SK-N-SH (cell line): ENCODE measurements at regions not wholly inside any gene's neighbourhood (a gene's known extent, or its start where the extent isn't known, plus 50 kb on each side); places are given as distances from the start of the nearest gene placed in this dataset.

Experiments
- EZH2phosphoT487 ChIP-seq: fragments of 200-600 bp; sonication (generic); IDR thresholded peaks from 2 replicates; pipeline ENCODE4 v1.6.1; 2017; ENCODE audit warnings: low read depth, mixed run types, mild to moderate bottlenecking, antibody characterized with exemption, moderate library complexity, borderline replicate concordance
- FOXJ3 ChIP-seq: sonication (generic); formaldehyde crosslinking; IDR thresholded peaks from 2 replicates; pipeline ENCODE4 v1.5.1; 2020; ENCODE audit warnings: mild to moderate bottlenecking, missing genetic modification reagents
- FOXM1 ChIP-seq: IDR thresholded peaks from 2 replicates; pipeline ENCODE4 v1.4.0; 2012; ENCODE audit warnings: low read depth, mild to moderate bottlenecking
- GATA2 ChIP-seq: sonication (generic); formaldehyde crosslinking; IDR thresholded peaks from 2 replicates; pipeline ENCODE4 v1.5.0; 2020; ENCODE audit warnings: mild to moderate bottlenecking, missing genetic modification reagents
- JUND ChIP-seq: IDR thresholded peaks from 2 replicates; pipeline ENCODE4 v1.4.0; 2012
- MXI1 ChIP-seq: IDR thresholded peaks from 2 replicates; pipeline ENCODE4 v1.6.1; 2012; ENCODE audit warnings: mild to moderate bottlenecking, low read depth, low read length, improper control_type of control experiment
- NFIC ChIP-seq: IDR thresholded peaks from 2 replicates; pipeline ENCODE4 v1.4.0; 2012; ENCODE audit warnings: borderline replicate concordance
- POLR2AphosphoS5 ChIP-seq: IDR thresholded peaks from 2 replicates; pipeline ENCODE4 v1.6.1; 2012; ENCODE audit warnings: low read depth, low read length
- RAD21 ChIP-seq: IDR thresholded peaks from 2 replicates; pipeline ENCODE4 v1.6.1; 2012; ENCODE audit warnings: mild to moderate bottlenecking, low read length
- SMC3 ChIP-seq: IDR thresholded peaks from 2 replicates; pipeline ENCODE4 v1.6.1; 2012; ENCODE audit warnings: low read depth, low read length, improper control_type of control experiment
- TAF1 ChIP-seq: IDR thresholded peaks from 2 replicates; pipeline ENCODE4 v1.6.1; 2012; ENCODE audit warnings: low read depth, mild to moderate bottlenecking, low read length, moderate library complexity, borderline replicate concordance
- TF ChIP-seq, protein P1 (sequence below): fragments of 200-600 bp; sonication (generic); IDR thresholded peaks from 2 replicates; pipeline ENCODE4 v1.6.1; 2017; ENCODE audit warnings: antibody characterized with exemption, mild to moderate bottlenecking, moderate library complexity
- TF ChIP-seq, protein P2 (sequence below): IDR thresholded peaks from 2 replicates; pipeline ENCODE4 v1.4.0; 2012; ENCODE audit warnings: low read depth, borderline replicate concordance
- TF ChIP-seq, protein P3 (sequence below): IDR thresholded peaks from 2 replicates; pipeline ENCODE4 v1.4.0; 2012; ENCODE audit warnings: low read depth

DNA sequence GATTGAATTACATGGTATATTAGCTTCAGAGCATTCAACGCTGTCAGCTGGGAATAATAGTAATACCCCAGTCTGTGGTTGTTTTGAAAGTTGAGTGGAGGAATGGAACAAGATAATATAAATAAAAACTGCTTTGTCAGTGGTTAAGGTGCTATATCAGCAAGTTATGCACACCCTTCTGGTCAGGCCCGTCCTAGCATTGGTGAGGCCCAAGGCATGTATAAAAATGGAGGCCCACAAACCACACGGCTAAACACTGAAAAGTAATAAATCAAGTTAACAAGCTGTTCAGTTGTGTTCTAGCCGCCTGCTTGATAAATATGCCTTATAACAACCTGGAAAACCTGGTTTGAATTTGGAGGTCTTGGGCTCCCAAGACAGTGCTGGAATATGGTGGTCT is 77.4 kb downstream of the PSMG1 start:
- TF ChIP-seq, protein P1, sequence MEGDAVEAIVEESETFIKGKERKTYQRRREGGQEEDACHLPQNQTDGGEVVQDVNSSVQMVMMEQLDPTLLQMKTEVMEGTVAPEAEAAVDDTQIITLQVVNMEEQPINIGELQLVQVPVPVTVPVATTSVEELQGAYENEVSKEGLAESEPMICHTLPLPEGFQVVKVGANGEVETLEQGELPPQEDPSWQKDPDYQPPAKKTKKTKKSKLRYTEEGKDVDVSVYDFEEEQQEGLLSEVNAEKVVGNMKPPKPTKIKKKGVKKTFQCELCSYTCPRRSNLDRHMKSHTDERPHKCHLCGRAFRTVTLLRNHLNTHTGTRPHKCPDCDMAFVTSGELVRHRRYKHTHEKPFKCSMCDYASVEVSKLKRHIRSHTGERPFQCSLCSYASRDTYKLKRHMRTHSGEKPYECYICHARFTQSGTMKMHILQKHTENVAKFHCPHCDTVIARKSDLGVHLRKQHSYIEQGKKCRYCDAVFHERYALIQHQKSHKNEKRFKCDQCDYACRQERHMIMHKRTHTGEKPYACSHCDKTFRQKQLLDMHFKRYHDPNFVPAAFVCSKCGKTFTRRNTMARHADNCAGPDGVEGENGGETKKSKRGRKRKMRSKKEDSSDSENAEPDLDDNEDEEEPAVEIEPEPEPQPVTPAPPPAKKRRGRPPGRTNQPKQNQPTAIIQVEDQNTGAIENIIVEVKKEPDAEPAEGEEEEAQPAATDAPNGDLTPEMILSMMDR, result no peak
- TF ChIP-seq, protein P2, sequence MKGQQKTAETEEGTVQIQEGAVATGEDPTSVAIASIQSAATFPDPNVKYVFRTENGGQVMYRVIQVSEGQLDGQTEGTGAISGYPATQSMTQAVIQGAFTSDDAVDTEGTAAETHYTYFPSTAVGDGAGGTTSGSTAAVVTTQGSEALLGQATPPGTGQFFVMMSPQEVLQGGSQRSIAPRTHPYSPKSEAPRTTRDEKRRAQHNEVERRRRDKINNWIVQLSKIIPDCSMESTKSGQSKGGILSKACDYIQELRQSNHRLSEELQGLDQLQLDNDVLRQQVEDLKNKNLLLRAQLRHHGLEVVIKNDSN, result no peak
- TF ChIP-seq TAF1 (no peak), MXI1 (no peak), NFIC (no peak), GATA2 (CRISPR knock-in tag) (no peak), SMC3 (no peak), RAD21 (no peak), FOXJ3 (CRISPR knock-in tag) (no peak), JUND (no peak), FOXM1 (no peak), POLR2AphosphoS5 (no peak), EZH2phosphoT487 (no peak)
- TF ChIP-seq, protein P3, sequence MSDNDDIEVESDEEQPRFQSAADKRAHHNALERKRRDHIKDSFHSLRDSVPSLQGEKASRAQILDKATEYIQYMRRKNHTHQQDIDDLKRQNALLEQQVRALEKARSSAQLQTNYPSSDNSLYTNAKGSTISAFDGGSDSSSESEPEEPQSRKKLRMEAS, result no peak
